T-helper 2 cell treated with Interferon-gamma antibody and Interleukin-4, amounts not matched to agents 5 μg/mL and 100 μg/mL, for 36 hours (primary cell): ENCODE measurements at regions not wholly inside any gene's neighbourhood (a gene's known extent, or its start where the extent isn't known, plus 50 kb on each side); places are given as distances from the start of the nearest gene placed in this dataset.
"Not testable (repeated sequence)": the region's sequence is repeated elsewhere in the genome, so short reads cannot be mapped to it uniquely, and the experiment has no call there.

Experiments
- DNase-seq: peaks from one replicate; pipeline ENCODE4 v3.0.0; 2021; ENCODE audit warnings: low spot score
- H3K27ac Mint-ChIP-seq: one replicate; pipeline ENCODE4 v1.8.0; 2021; ENCODE audit warnings: mild to moderate bottlenecking, mixed read lengths
- H3K27me3 Mint-ChIP-seq: one replicate; pipeline ENCODE4 v1.8.0; 2021; ENCODE audit warnings: low read depth, mixed read lengths
- H3K36me3 Mint-ChIP-seq: one replicate; pipeline ENCODE4 v1.8.0; 2021; ENCODE audit warnings: low read depth, mixed read lengths
- H3K4me1 Mint-ChIP-seq: one replicate; pipeline ENCODE4 v1.8.0; 2021; ENCODE audit warnings: low read depth, mixed read lengths
- H3K4me3 Mint-ChIP-seq: one replicate; pipeline ENCODE4 v1.8.0; 2022; ENCODE audit warnings: mild to moderate bottlenecking, moderate library complexity, mixed read lengths
- H3K9me3 Mint-ChIP-seq: one replicate; pipeline ENCODE4 v1.8.0; 2021; ENCODE audit warnings: mixed read lengths

DNA sequence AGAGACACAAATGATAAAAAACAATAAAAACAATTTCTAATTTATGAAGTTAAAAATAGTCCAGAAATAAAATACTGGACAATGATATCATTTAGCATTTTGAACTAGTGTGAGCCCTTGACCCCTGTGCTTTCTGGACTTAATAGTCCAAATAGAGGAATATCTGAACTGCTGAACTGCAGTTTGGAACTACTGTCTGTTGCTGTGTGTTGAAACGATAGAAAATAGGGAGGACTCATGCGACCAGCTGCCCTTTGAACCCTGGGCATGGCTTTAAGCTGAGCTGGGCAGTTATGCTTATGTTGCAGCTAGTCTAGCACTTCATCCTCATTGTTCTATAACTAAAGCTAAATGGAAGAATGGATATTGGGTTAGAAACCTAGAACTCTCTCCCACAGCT is 99.5 kb downstream of the FMR1NB start:
- no peak overlapping the region for H3K4me3 Mint-ChIP-seq
- DNase-seq = no peak
- H3K27ac Mint-ChIP-seq = no peak overlapping the region
- H3K36me3 Mint-ChIP-seq = no peaks in the 10 kb centered on the region
- no peaks in the 10 kb centered on the region for H3K27me3 Mint-ChIP-seq
- peaks cover 3% of the 10 kb centered on the region for H3K9me3 Mint-ChIP-seq
- peaks cover 2% of the 10 kb centered on the region for H3K4me1 Mint-ChIP-seq

DNA sequence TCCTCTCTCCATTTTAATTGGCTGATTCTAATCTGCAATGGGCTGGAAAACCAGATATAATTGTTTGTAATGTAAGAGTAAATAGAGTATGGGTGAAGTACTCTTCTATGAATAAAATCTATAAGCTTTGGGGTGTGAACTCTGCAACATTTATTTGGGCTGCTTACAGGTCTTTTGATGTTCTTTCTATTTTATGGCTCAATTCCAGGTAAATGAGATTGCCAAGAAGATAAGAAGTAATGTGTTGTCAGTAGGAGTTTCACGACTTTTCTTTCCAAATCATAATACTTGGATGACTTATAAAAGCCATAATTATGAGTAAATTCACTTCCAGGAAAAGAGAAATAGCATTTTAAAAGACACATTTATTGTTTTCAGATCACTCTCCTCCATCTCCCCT is 103.5 kb downstream of the FMR1NB start:
- Mint-ChIP-seq H3K27me3 (no peaks in the 10 kb centered on the region), H3K4me1 (peaks cover 2% of the 10 kb centered on the region), H3K36me3 (no peaks in the 10 kb centered on the region), H3K9me3 (peaks cover 3% of the 10 kb centered on the region), H3K27ac (no peak overlapping the region), H3K4me3 (no peak overlapping the region)
- DNase-seq = no peak

DNA sequence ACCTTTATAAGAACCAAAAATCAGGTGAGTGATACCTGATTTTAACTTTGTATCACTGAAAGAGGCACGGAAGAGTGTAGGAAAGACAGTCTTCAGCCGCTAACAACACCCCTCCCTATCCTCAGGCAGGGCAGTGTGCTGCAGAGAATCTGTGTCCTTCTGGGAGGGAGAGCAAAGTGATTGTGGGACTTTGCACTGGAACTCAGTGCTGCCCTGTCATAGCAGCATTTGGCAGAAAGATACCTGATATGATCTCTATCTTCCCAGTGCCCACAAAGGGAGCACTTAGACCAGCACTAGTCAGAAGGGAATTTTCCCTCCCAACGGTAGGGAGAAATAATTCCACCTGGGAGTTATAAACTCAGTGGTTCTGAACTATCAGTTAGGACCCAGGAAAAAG is 139.0 kb downstream of the FMR1NB start:
- Mint-ChIP-seq H3K4me1 (no peaks in the 10 kb centered on the region), H3K27ac (no peak overlapping the region)
- no peak for DNase-seq

DNA sequence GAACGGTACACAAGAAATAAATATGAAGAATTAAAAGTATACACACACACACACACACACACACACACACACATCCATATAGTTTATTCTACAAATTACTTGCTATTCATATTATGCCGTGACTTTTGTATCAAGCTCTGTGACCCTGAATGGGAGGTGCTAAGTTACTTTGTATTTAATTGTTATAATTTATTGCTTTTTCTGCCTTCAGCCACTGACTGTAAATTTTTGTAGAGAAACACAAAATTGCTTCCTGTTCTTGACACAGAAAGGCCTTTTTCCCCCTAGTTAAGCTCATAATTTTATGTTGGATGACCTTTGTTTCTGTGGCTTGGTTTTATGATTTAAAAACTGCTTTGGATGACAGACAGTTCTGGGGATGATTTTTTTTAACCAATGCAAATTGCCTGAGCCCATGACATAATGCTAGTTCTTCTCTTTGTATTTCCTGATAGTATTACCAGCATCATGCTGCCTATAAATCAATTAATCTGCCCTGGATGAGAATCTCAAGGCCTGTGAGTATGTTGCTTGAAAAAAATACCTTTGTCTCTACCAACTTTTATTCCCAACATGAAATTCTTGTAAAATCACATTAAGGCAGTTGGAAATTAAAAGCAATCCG is 140.0 kb downstream of the FMR1NB start:
- Mint-ChIP-seq H3K36me3 (no peaks in the 10 kb centered on the region), H3K27me3 (no peaks in the 10 kb centered on the region), H3K27ac (no peak overlapping the region)

More for the DNA sequence above, 139.0 kb downstream of the FMR1NB start:
- Mint-ChIP-seq H3K9me3 (no peaks in the 10 kb centered on the region), H3K27me3 (no peaks in the 10 kb centered on the region), H3K4me3 (no peak overlapping the region), H3K36me3 (no peaks in the 10 kb centered on the region)

DNA sequence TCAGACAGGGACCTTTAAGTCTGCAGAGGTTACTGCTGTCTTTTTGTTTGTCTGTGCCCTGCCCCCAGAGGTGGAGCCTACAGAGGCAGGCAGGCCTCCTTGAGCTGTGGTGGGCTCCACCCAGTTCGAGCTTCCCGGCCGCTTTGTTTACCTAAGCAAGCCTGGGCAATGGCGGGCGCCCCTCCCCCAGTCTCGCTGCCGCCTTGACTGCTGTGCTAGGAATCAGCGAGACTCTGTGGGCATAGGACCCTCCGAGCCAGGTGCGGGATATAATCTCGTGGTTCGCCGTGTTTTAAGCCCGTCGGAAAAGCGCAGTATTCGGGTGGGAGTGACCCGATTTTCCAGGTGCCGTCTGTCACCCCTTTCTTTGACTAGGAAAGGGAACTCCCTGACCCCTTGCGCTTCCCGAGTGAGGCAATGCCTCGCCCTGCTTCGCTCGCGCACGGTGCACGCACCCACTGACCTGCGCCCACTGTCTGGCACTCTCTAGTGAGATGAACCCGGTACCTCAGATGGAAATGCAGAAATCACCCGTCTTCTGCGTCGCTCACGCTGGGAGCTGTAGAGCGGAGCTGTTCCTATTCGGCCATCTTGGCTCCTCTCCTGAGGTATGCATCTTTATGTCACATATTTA is 147.9 kb downstream of the FMR1NB start:
- not testable (repeated sequence) for H3K4me3 Mint-ChIP-seq, H3K9me3 Mint-ChIP-seq, H3K27me3 Mint-ChIP-seq, H3K27ac Mint-ChIP-seq, H3K4me1 Mint-ChIP-seq, H3K36me3 Mint-ChIP-seq, DNase-seq

More for the DNA sequence above, 140.0 kb downstream of the FMR1NB start:
- Mint-ChIP-seq H3K4me1 (no peaks in the 10 kb centered on the region), H3K9me3 (no peaks in the 10 kb centered on the region), H3K4me3 (no peak overlapping the region)
- DNase-seq = no peak

DNA sequence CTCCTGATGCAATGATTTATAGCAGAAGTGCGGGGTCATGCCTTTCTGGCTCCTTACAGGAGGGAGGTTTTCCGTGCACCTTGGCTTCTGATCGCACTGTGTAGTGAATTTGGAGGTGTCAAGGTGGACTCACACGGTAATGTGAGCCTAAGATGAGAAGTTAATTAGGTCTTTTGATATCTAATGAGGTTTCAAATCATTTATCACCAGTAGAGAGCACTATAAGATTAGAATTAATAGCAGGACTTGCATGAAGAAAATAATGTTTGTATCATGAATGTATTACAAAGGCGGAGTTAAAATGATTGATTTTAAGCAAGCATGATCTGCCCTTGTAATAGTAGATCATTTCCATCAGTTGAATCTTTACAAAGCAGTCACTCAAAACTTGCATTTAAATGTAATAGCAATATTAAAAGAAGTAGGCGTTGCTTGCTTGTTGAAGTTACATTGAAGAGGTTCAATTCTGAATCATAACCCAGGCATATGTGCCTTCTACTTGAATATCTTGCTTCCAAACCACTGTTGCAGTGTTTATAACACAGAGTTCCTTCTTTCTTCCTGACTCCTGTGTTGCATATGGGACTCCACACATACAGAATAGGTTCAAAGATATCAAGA is 152.1 kb downstream of the FMR1NB start:
- no peak for DNase-seq
- H3K36me3 Mint-ChIP-seq = no peaks in the 10 kb centered on the region
- no peaks in the 10 kb centered on the region for H3K27me3 Mint-ChIP-seq

DNA sequence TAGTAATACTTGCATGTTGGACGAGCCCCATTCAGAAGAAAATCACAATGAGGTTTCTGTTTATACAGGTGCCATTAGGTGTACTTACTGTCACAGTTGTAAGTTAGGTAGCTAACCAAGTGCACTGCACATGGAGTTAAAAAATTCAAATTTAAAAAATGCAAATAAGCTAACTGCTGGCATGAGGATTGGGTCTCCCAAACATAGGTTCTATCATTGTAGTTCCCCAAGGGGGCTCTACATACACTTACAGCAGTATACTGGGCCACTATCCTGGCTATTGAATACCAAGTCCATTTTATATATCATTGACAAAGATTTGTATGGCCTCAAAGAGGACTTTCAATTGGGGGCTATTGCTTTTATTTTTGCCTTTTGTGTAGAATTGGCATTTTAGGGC is 153.4 kb downstream of the FMR1NB start:
- no peak overlapping the region for H3K4me3 Mint-ChIP-seq
- DNase-seq = no peak

More for the DNA sequence above, 152.1 kb downstream of the FMR1NB start:
- Mint-ChIP-seq H3K27ac (no peak overlapping the region), H3K9me3 (no peaks in the 10 kb centered on the region), H3K4me3 (no peak overlapping the region), H3K4me1 (no peaks in the 10 kb centered on the region)

DNA sequence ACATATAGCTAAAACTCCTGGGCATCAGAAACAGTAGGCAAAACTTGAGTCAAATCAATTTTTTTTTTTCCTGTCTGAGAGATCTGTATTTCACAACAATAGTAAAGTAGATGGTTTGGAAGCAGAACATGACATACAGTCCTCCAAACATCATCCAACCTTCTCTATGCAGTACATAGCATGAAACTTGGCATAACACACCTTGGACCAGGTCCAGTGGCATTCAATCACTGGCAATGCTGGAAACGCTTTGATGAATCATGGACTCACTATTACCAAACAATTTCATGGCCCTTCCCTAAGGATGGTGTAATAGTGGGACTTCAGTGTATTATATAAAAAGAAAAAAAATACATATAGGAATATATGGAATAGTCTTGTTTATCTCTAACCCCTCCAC is 154.6 kb downstream of the FMR1NB start:
- H3K27ac Mint-ChIP-seq = no peak overlapping the region
- no peaks in the 10 kb centered on the region for H3K27me3 Mint-ChIP-seq
- H3K9me3 Mint-ChIP-seq = no peaks in the 10 kb centered on the region
- no peaks in the 10 kb centered on the region for H3K36me3 Mint-ChIP-seq
- no peaks in the 10 kb centered on the region for H3K4me1 Mint-ChIP-seq
- no peak for DNase-seq
- H3K4me3 Mint-ChIP-seq = no peak overlapping the region

More for the DNA sequence above, 153.4 kb downstream of the FMR1NB start:
- Mint-ChIP-seq H3K36me3 (no peaks in the 10 kb centered on the region), H3K27ac (no peak overlapping the region), H3K27me3 (no peaks in the 10 kb centered on the region), H3K4me1 (no peaks in the 10 kb centered on the region), H3K9me3 (no peaks in the 10 kb centered on the region)

DNA sequence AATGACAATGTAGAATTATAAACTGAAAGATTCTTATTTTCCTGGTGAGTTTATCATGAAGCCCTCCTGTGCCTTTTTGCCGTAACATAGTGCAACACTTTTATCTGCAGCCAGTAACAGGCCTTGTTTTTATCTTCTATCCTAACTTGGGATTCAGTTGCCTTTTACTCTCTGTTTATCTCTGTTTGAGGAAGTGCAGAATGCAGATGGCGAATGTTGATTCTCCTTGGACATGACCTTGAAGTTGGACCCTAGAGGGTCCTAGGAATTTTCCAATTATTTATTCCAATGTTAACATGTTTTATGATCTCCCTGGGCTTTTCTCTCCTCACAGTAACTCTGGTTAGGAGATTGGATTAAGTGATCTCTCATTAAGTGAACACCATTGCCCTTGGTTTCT is 165.0 kb downstream of the FMR1NB start:
- Mint-ChIP-seq H3K27me3 (no peaks in the 10 kb centered on the region), H3K4me3 (no peak overlapping the region), H3K27ac (no peak overlapping the region), H3K9me3 (no peaks in the 10 kb centered on the region), H3K36me3 (no peaks in the 10 kb centered on the region), H3K4me1 (no peaks in the 10 kb centered on the region)
- DNase-seq = no peak

DNA sequence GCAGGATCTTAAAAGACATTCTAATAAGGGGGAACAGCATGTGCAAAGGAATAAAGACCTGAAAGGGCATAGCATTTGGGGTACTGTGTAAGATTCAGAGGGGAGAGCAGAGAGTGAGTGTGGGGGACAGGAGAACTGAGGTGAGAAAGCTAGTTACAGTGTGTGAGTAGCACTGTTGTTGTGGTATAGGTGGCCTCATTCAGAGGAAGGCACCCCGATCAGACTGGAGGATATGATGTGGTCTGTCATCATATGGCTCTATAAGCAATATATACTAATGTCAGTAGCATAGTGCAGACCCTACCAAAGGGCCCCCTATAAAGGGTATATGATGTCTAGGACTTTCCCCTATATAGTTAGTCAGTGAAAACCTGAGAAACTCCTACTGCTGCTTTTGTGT is 175.8 kb downstream of the FMR1NB start:
- Mint-ChIP-seq H3K27ac (no peak overlapping the region), H3K36me3 (no peaks in the 10 kb centered on the region), H3K4me3 (no peak overlapping the region), H3K9me3 (no peaks in the 10 kb centered on the region), H3K27me3 (no peaks in the 10 kb centered on the region), H3K4me1 (no peaks in the 10 kb centered on the region)
- no peak for DNase-seq

DNA sequence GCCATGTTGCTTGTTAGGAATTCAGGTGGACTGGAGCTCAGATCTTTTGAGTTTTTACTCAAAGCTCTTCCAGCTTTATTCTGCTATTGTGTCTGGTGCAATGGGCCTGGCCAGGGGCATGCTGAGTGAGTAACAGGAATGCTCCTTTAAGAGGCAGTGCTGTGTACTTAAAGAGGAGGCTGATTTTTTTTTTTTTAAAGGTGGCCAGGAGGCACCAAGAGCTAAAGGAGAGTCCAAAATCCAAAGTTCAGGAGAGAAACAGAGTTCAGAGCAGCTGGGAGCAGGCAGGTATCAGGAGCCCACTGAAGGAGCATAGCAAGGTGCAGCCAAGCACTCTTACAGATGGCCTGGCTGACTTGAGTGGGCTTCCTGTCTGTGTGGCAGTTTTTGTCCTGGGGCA is 178.7 kb downstream of the FMR1NB start:
- H3K9me3 Mint-ChIP-seq = no peaks in the 10 kb centered on the region
- H3K4me3 Mint-ChIP-seq = no peak overlapping the region
- H3K27me3 Mint-ChIP-seq = no peaks in the 10 kb centered on the region
- H3K27ac Mint-ChIP-seq = no peak overlapping the region
- no peaks in the 10 kb centered on the region for H3K36me3 Mint-ChIP-seq
- no peaks in the 10 kb centered on the region for H3K4me1 Mint-ChIP-seq
- no peak for DNase-seq

DNA sequence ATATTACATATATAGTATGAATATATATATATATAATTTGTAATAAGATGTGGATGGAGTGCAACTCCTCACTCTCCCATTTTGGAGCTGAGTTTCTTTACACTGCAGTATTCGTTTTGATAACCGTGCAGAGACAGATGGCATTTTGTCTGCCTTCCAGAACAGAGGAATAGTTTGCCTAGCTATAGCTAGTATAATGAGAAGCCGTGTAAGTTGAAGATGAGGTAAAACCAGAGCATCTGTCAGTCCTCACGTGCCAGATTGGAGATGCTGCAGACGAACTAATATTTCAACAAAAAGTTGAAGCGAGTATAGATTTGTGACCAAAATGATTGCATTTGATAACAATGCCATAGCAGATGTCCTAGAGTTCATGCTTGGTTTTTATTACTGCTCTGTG is 180.6 kb downstream of the FMR1NB start:
- H3K27me3 Mint-ChIP-seq = no peaks in the 10 kb centered on the region
- no peaks in the 10 kb centered on the region for H3K4me1 Mint-ChIP-seq
- H3K9me3 Mint-ChIP-seq = no peaks in the 10 kb centered on the region
- no peak overlapping the region for H3K27ac Mint-ChIP-seq
- no peak overlapping the region for H3K4me3 Mint-ChIP-seq
- no peaks in the 10 kb centered on the region for H3K36me3 Mint-ChIP-seq
- no peak for DNase-seq

DNA sequence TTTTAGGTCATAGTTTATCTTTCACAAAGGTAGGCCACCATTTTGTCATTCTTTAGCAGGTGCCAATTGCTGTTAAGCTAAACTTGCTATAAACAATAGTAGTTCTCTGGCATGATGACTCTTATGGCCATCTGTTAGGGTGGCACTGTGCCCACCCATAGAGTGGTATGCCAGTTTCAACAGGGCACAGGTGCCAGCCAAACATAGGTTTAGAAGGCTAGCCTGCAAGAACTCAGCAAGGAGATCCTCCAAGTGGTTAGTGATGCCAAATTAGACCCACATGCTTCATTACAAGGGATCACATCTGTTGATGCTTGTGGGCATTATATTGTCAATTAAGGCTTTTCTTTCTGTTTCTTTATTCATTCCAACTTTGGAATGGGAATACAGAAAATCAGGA is 204.5 kb downstream of the FMR1NB start:
- H3K36me3 Mint-ChIP-seq = no peaks in the 10 kb centered on the region
- H3K27ac Mint-ChIP-seq = no peak overlapping the region
- no peaks in the 10 kb centered on the region for H3K4me1 Mint-ChIP-seq

DNA sequence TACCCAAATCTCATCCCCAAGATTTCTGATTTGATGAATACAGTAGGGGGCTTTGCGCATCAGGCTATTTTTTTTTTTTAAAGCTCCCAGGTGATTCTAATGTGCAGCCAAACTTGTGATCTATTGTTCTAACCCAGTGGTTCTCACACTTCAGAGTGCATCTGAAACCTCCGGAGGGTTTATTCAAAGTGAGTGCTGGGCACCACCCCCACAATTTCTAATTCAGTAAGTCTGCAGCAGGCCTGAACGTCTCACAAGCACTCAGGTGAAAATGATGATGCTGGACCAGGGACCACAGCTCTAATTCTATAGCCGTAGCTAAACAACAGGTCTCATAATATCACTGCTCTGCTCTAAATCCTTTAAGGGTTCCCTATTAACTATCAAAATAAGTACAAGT is 211.4 kb downstream of the FMR1NB start:
- no peak overlapping the region for H3K4me3 Mint-ChIP-seq
- H3K27me3 Mint-ChIP-seq = no peaks in the 10 kb centered on the region
- H3K27ac Mint-ChIP-seq = no peak overlapping the region
- no peaks in the 10 kb centered on the region for H3K4me1 Mint-ChIP-seq
- H3K9me3 Mint-ChIP-seq = no peaks in the 10 kb centered on the region
- no peak for DNase-seq
- no peaks in the 10 kb centered on the region for H3K36me3 Mint-ChIP-seq

More for the DNA sequence above, 204.5 kb downstream of the FMR1NB start:
- H3K9me3 Mint-ChIP-seq = no peaks in the 10 kb centered on the region
- no peak for DNase-seq
- H3K4me3 Mint-ChIP-seq = no peak overlapping the region
- H3K27me3 Mint-ChIP-seq = no peaks in the 10 kb centered on the region
